ENCODE measurements at regions not wholly inside any gene's neighbourhood (a gene's known extent, or its start where the extent isn't known, plus 50 kb on each side); places are given as distances from the start of the nearest gene placed in this dataset.
"Not testable (repeated sequence)": the region's sequence is repeated elsewhere in the genome, so short reads cannot be mapped to it uniquely, and the experiment has no call there.

- DNase-seq (no peak), ATAC-seq (ENCODE audit: insufficient read depth, low FRiP score) (no peak)
- Histone ChIP-seq H3K36me3 (ENCODE audit: control insufficient read depth in 4 of 4, insufficient read depth in 4 of 4, low read length in 4 of 4) (no peaks in the 10 kb centered on the region), H3K9ac (ENCODE audit: insufficient read depth in 1 of 2, low read length in 2 of 2) (no peak overlapping the region), H3K4me3 (no peak overlapping the region), H3K27ac (ENCODE audit: low read depth in 1 of 2, low read length in 1 of 2) (no peak overlapping the region), H3K4me1 (ENCODE audit: control insufficient read depth in 5 of 5, insufficient read depth in 5 of 5, low read length in 5 of 5) (no peaks in the 10 kb centered on the region), H3K9me3 (ENCODE audit: control insufficient read depth in 4 of 4, insufficient read depth in 3 of 4, low read length in 3 of 4) (peaks cover 0 to 6% (median 2%) of the 10 kb centered on the region in 4 donors), H3K27me3 (ENCODE audit: control insufficient read depth in 3 of 3, insufficient read depth in 3 of 3, low read length in 2 of 3) (no peaks in the 10 kb centered on the region)
- WGBS, 2 donors = 85 to 95% methylated on average over 2 of the region's 2 CpGs
- TF ChIP-seq, protein P1, sequence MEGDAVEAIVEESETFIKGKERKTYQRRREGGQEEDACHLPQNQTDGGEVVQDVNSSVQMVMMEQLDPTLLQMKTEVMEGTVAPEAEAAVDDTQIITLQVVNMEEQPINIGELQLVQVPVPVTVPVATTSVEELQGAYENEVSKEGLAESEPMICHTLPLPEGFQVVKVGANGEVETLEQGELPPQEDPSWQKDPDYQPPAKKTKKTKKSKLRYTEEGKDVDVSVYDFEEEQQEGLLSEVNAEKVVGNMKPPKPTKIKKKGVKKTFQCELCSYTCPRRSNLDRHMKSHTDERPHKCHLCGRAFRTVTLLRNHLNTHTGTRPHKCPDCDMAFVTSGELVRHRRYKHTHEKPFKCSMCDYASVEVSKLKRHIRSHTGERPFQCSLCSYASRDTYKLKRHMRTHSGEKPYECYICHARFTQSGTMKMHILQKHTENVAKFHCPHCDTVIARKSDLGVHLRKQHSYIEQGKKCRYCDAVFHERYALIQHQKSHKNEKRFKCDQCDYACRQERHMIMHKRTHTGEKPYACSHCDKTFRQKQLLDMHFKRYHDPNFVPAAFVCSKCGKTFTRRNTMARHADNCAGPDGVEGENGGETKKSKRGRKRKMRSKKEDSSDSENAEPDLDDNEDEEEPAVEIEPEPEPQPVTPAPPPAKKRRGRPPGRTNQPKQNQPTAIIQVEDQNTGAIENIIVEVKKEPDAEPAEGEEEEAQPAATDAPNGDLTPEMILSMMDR (IDR thresholded peaks at IDR 0.05; ENCODE audit: control extremely low read depth, extremely low read depth) = no peak
Observed at GRCh38 chr5:136738829-136739228, 373.5 kb upstream of the TRPC7 start.

GRCh38 chr5:136736021-136736420 is 370.7 kb upstream of the TRPC7 start:
- Histone ChIP-seq H3K36me3 (ENCODE audit: control insufficient read depth in 4 of 4, insufficient read depth in 4 of 4, low read length in 4 of 4) (no peaks in the 10 kb centered on the region), H3K27ac (ENCODE audit: low read depth in 1 of 2, low read length in 1 of 2) (no peak overlapping the region)

GRCh38 chr5:136735611-136736010 is 370.3 kb upstream of the TRPC7 start:
- H3K9me3 ChIP-seq (ENCODE audit: control insufficient read depth in 4 of 4, insufficient read depth in 3 of 4, low read length in 3 of 4); DNase-seq; H3K4me1 ChIP-seq (ENCODE audit: control insufficient read depth in 5 of 5, insufficient read depth in 5 of 5, low read length in 5 of 5); H3K27me3 ChIP-seq (ENCODE audit: control insufficient read depth in 3 of 3, insufficient read depth in 3 of 3, low read length in 2 of 3); H3K36me3 ChIP-seq (ENCODE audit: control insufficient read depth in 4 of 4, insufficient read depth in 4 of 4, low read length in 4 of 4); H3K4me3 ChIP-seq; H3K27ac ChIP-seq (ENCODE audit: low read depth in 1 of 2, low read length in 1 of 2); ATAC-seq (ENCODE audit: insufficient read depth, low FRiP score); H3K9ac ChIP-seq (ENCODE audit: insufficient read depth in 1 of 2, low read length in 2 of 2): not testable (repeated sequence)
- 30 to 38% methylated on average over 4 of the region's 4 CpGs for WGBS, 2 donors

More at GRCh38 chr5:136736021-136736420, 370.7 kb upstream of the TRPC7 start:
- H3K4me1 ChIP-seq (ENCODE audit: control insufficient read depth in 5 of 5, insufficient read depth in 5 of 5, low read length in 5 of 5) = no peaks in the 10 kb centered on the region
- H3K4me3 ChIP-seq = no peak overlapping the region
- ATAC-seq (ENCODE audit: insufficient read depth, low FRiP score) (no peak), DNase-seq (no peak)
- WGBS, 2 donors = 45 to 52% methylated on average over 6 of the region's 6 CpGs
- TF ChIP-seq, protein P1 (IDR thresholded peaks at IDR 0.05; ENCODE audit: control extremely low read depth, extremely low read depth) = no peak
- no peaks in the 10 kb centered on the region for H3K9me3 ChIP-seq (ENCODE audit: control insufficient read depth in 4 of 4, insufficient read depth in 3 of 4, low read length in 3 of 4)
- H3K9ac ChIP-seq (ENCODE audit: insufficient read depth in 1 of 2, low read length in 2 of 2) = no peak overlapping the region
- no peaks in the 10 kb centered on the region for H3K27me3 ChIP-seq (ENCODE audit: control insufficient read depth in 3 of 3, insufficient read depth in 3 of 3, low read length in 2 of 3)

DNA sequence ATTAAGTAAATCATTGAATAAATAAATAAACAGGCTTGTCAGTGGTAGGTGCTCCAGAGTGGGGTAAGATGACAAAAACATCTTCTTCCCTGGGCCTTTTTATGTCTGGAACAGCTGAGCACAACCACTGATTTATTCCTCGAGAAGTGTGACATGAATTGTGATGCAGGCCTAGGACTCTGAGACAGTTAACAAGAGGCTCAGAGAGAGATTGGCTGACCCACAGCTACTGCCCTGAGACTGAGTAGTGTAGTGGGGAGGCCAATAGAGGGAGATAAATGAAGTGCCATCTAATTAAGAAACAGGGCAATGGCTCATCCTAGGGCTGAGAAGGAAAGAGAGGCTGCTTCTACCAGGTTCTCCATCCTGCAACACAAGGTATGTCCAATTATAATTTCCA is 369.3 kb upstream of the TRPC7 start:
- Histone ChIP-seq H3K9ac (ENCODE audit: insufficient read depth in 1 of 2, low read length in 2 of 2) (no peak overlapping the region), H3K9me3 (ENCODE audit: control insufficient read depth in 4 of 4, insufficient read depth in 3 of 4, low read length in 3 of 4) (no peaks in the 10 kb centered on the region), H3K27ac (ENCODE audit: low read depth in 1 of 2, low read length in 1 of 2) (no peak overlapping the region), H3K4me3 (no peak overlapping the region), H3K4me1 (ENCODE audit: control insufficient read depth in 5 of 5, insufficient read depth in 5 of 5, low read length in 5 of 5) (no peaks in the 10 kb centered on the region), H3K27me3 (ENCODE audit: control insufficient read depth in 3 of 3, insufficient read depth in 3 of 3, low read length in 2 of 3) (no peaks in the 10 kb centered on the region), H3K36me3 (ENCODE audit: control insufficient read depth in 4 of 4, insufficient read depth in 4 of 4, low read length in 4 of 4) (no peaks in the 10 kb centered on the region)
- ATAC-seq (ENCODE audit: insufficient read depth, low FRiP score) = no peak
- TF ChIP-seq, protein P1 (IDR thresholded peaks at IDR 0.05; ENCODE audit: control extremely low read depth, extremely low read depth) = no peak
- WGBS, 2 donors = 64 to 85% methylated on average over 1 of the region's 1 CpG
- no peak for DNase-seq
